AG04450 (cell line): ENCODE measurements at regions not wholly inside any gene's neighbourhood (a gene's known extent, or its start where the extent isn't known, plus 50 kb on each side); places are given as distances from the start of the nearest gene placed in this dataset.

Experiments used
- CTCF ChIA-PET: fragments of 300-600, 350-600 bp; formaldehyde crosslinking; extraction: SDS; loops from one replicate; lab custom pipeline; 2022; ENCODE audit warnings: antibody characterized with exemption, inconsistent platforms; lab: Charles Lee
- POLR2A ChIA-PET: fragments of 350-600 bp; formaldehyde crosslinking; extraction: SDS; loops from one replicate; lab custom pipeline; 2021; ENCODE audit warnings: antibody characterized with exemption, inconsistent platforms; lab: Yijun Ruan, JAX
- DNase-seq: peaks from one replicate; pipeline ENCODE4 v3.0.0-alpha.2; 2011; ENCODE audit warnings: low read depth, low spot score
- H3K27ac ChIP-seq: one replicate; pipeline ENCODE4 v1.5.1; 2012; ENCODE audit warnings: low read depth, low read length, control low read depth
- H3K27me3 ChIP-seq: one replicate; pipeline ENCODE4 v1.6.0; 2012; ENCODE audit warnings: low read length; ENCODE audit not compliant: control insufficient read depth, insufficient read depth
- H3K4me3 ChIP-seq: 2 replicates; pipeline ENCODE4 v1.5.1; 2011; ENCODE audit warnings: mild to moderate bottlenecking, low read depth, low read length, control low read depth
- H3K9me3 ChIP-seq: 2 replicates; pipeline ENCODE4 v1.5.1; 2012; ENCODE audit warnings: low read length; ENCODE audit not compliant: control insufficient read depth, insufficient read depth
- CTCF ChIP-seq: IDR thresholded peaks from 2 replicates; pipeline ENCODE4 v1.5.1; 2011; ENCODE audit warnings: low read depth, low read length, control low read depth, inconsistent platforms

DNA sequence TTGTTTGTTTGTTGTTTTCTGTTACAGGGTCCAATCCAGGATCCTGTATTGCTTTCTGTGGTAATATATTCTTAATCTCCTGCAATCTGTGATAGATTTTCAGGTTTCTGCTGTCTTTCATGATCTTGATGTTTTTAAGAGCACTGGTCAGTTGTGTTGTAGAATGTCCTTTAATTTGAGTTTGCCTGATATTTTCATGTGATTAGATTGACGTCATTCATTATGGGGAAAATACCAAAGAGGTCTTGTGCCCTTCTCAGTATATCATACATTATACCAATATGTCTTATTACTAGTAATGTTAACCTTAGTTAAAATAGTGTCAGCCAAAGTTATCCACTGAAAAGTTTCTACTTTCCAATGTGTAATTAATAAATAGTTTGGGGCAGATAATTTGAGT lies 929.3 kb downstream of the PCDH19 start:
- no peaks in the 10 kb centered on the region for H3K9me3 ChIP-seq
- H3K4me3 ChIP-seq = no peak overlapping the region
- ChIA-PET POLR2A (no interaction called here), CTCF (no interaction called here)
- no peak for DNase-seq
- no peak overlapping the region for H3K27ac ChIP-seq
- no peak for TF ChIP-seq CTCF
- no peaks in the 10 kb centered on the region for H3K27me3 ChIP-seq

GRCh38 chrX:99469439-99469838 lies 940.6 kb downstream of the PCDH19 start:
- TF ChIP-seq CTCF = no peak
- Histone ChIP-seq H3K4me3 (no peak overlapping the region), H3K27me3 (no peaks in the 10 kb centered on the region), H3K27ac (no peak overlapping the region), H3K9me3 (peaks cover 10% of the 10 kb centered on the region; the same call in 1 of the 2 replicates)
- CTCF ChIA-PET = no interaction called here
- DNase-seq = no peak
- POLR2A ChIA-PET = no interaction called here

GRCh38 chrX:99468993-99469392 lies 941.1 kb downstream of the PCDH19 start:
- TF ChIP-seq CTCF = no peak
- Histone ChIP-seq H3K27me3 (no peaks in the 10 kb centered on the region), H3K27ac (no peak overlapping the region), H3K4me3 (no peak overlapping the region), H3K9me3 (peaks cover 10% of the 10 kb centered on the region; the same call in 1 of the 2 replicates)
- ChIA-PET POLR2A (no interaction called here), CTCF (no interaction called here)
- no peak for DNase-seq

GRCh38 chrX:99461223-99461622 lies 948.9 kb downstream of the PCDH19 start:
- Histone ChIP-seq H3K27me3 (no peaks in the 10 kb centered on the region), H3K9me3 (no peaks in the 10 kb centered on the region), H3K27ac (no peak overlapping the region), H3K4me3 (no peak overlapping the region)
- TF ChIP-seq CTCF = no peak
- POLR2A ChIA-PET = no interaction called here
- CTCF ChIA-PET = no interaction called here
- no peak for DNase-seq

DNA sequence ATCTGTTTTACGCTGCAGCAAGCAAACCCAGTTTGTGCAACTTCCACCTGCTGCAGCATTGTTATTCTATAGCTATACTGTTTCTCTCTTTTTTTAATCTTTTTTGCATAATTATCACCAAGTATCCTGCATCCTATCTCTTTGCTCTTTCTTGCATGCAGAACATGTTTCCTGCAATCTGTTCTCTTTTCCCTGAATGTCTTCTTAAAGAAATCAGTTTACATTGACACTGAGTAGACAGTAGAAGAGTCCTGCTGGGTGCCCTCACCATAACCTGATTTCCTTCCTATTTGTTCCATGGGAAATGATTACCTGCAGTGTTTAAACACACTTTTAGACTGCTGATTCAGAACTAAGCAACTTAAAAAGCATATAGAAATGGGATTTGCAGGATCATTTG lies 964.7 kb downstream of the PCDH19 start:
- no peak for DNase-seq
- TF ChIP-seq CTCF = no peak
- ChIA-PET CTCF (no interaction called here), POLR2A (no interaction called here)
- H3K9me3 ChIP-seq = no peaks in the 10 kb centered on the region
- H3K4me3 ChIP-seq = no peak overlapping the region
- H3K27ac ChIP-seq = no peak overlapping the region
- no peaks in the 10 kb centered on the region for H3K27me3 ChIP-seq
